Panc1 (cell line): ENCODE measurements at regions not wholly inside any gene's neighbourhood (a gene's known extent, or its start where the extent isn't known, plus 50 kb on each side); places are given as distances from the start of the nearest gene placed in this dataset.
A peak's percentile ranks its signal among the peaks of the same experiment; 100 is the strongest.

ENCODE experiments used
- ATAC-seq: fragments of 200-7000 bp; cut with Tn5 transposase; 2 replicates; pipeline ENCODE4 v1.9.1; 2020; ENCODE audit warnings: mild to moderate bottlenecking, moderate library complexity
- BruUV-seq: library from RNA; stranded (reverse); fragments of 400-500 nt; replicated peaks from 2 replicates; lab custom pipeline; 2021; lab: Mats Ljungman, UMichigan
- CTCF ChIA-PET: fragments of 300-600 bp; sonication (Branson Sonifier 250); formaldehyde crosslinking; loops from one replicate; lab custom pipeline; 2022; ENCODE audit warnings: antibody characterized with exemption; lab: Charles Lee
- POLR2A ChIA-PET: fragments of 300-600 bp; sonication (Branson Sonifier 250); formaldehyde crosslinking; loops from one replicate; lab custom pipeline; 2022; ENCODE audit warnings: antibody characterized with exemption; lab: Charles Lee
- DNase-seq: peaks from one replicate; pipeline ENCODE4 v3.0.0-alpha.2; 2010; ENCODE audit warnings: low read depth, low spot score
- H3K27ac ChIP-seq: 2 replicates; pipeline ENCODE4 v1.5.1; 2011; ENCODE audit warnings: mild to moderate bottlenecking, low read length, inconsistent platforms
- H3K27me3 ChIP-seq: fragments of 200-500 bp; sonication (Bioruptor generic); 2 replicates; pipeline ENCODE4 v1.6.0; 2014; ENCODE audit warnings: low read length, inconsistent platforms; ENCODE audit not compliant: control insufficient read depth, insufficient read depth
- H3K36me3 ChIP-seq: fragments of 200-500 bp; sonication (Bioruptor generic); 2 replicates; pipeline ENCODE4 v1.5.1; 2014; ENCODE audit warnings: inconsistent platforms, mild to moderate bottlenecking, low read length, moderate library complexity; ENCODE audit not compliant: control insufficient read depth, insufficient read depth
- H3K4me1 ChIP-seq: 2 replicates; pipeline ENCODE4 v1.5.1; 2011; ENCODE audit warnings: inconsistent platforms, mild to moderate bottlenecking, low read length, moderate library complexity; ENCODE audit not compliant: control insufficient read depth, insufficient read depth
- H3K4me3 ChIP-seq, 2 experiments: 2 replicates each; pipeline ENCODE4 v1.5.1; 2011 to 2012; ENCODE audit warnings: low read depth in 2 of 2, low read length in 2 of 2, mild to moderate bottlenecking in 2 of 2, inconsistent platforms in 1 of 2, moderate library complexity in 1 of 2
- H3K9me3 ChIP-seq: fragments of 200-500 bp; sonication (Bioruptor generic); 2 replicates; pipeline ENCODE4 v1.5.1; 2014; ENCODE audit warnings: low read depth, mild to moderate bottlenecking, inconsistent platforms, low read length, moderate library complexity; ENCODE audit not compliant: control insufficient read depth, insufficient read depth
- CTCF ChIP-seq: fragments of 450-650 bp; IDR thresholded peaks from 2 replicates; pipeline ENCODE4 v1.5.1; 2017; ENCODE audit warnings: mild to moderate bottlenecking
- POLR2AphosphoS5 ChIP-seq: IDR thresholded peaks from 2 replicates; pipeline ENCODE4 v1.6.1; 2012; ENCODE audit warnings: mild to moderate bottlenecking, low read depth, low read length, moderate library complexity
- REST ChIP-seq, 2 experiments: IDR thresholded peaks; 2 replicates each; pipeline ENCODE4 v1.6.1; 2011 to 2012; ENCODE audit warnings: low read depth in 2 of 2, control low read depth in 1 of 2, low read length in 1 of 2, mild to moderate bottlenecking in 1 of 2, moderate library complexity in 1 of 2; ENCODE audit not compliant: insufficient read depth in 1 of 2
- SIN3A ChIP-seq: IDR thresholded peaks from 2 replicates; pipeline ENCODE4 v1.6.1; 2012; ENCODE audit warnings: low read depth, mild to moderate bottlenecking, low read length, moderate library complexity, borderline replicate concordance; ENCODE audit not compliant: insufficient read depth
- TCF7L2 ChIP-seq: IDR thresholded peaks from 2 replicates; pipeline ENCODE4 v1.6.1; 2011; ENCODE audit warnings: mild to moderate bottlenecking, low read depth, low read length, inconsistent platforms
- in situ Hi-C: cut with HindIII; loops from 2 replicates; pipeline ENCODE4 v1.10.0; 2016; ENCODE audit warnings: low sequenced_read_pairs, low pct_unique_long_range_greater_than_20kb
- intact Hi-C: fragments of 100-400 bp; cut with micrococcal nuclease; formaldehyde crosslinking; loops from one replicate; pipeline ENCODE4 v1.10.0; 2022; ENCODE audit not compliant: unreplicated experiment

GRCh38 chr12:105443802-105444652 lies 113.5 kb downstream of the C12orf75 start:
- Histone ChIP-seq H3K4me3 (no peak overlapping the region), H3K36me3 (no peaks in the 10 kb centered on the region), H3K9me3 (no peaks in the 10 kb centered on the region; the same call in 1 of the 2 replicates), H3K27ac (peak overlapping the region; percentile 74), H3K27me3 (no peaks in the 10 kb centered on the region), H3K4me1 (peaks cover 13% of the 10 kb centered on the region)
- ChIA-PET CTCF (no interaction called here), POLR2A (interaction anchor here (0.5 kb wide), 1 partner anchor 84 kb away, joined by 3 read pairs; no protein-coding TSS in a partner anchor)
- DNase-seq (no peak), ATAC-seq (peak; percentile 41; the same call in 1 of the 2 replicates)
- intact Hi-C loops = no loop called here
- no peak for TF ChIP-seq TCF7L2
- TF ChIP-seq SIN3A = no peak
- TF ChIP-seq REST (IDR thresholded peaks at IDR 0.05; ENCODE audit: insufficient read depth in 1 of 2, low read depth in 2 of 2, low read length in 1 of 2) = no peak
- TF ChIP-seq CTCF = no peak
- TF ChIP-seq POLR2AphosphoS5 = no peak
- no TSS peak for BruUV-seq
- in situ Hi-C loops = no loop called here

GRCh38 chr12:105444653-105445102 lies 114.2 kb downstream of the C12orf75 start:
- peak overlapping the region; percentile 74 for H3K27ac ChIP-seq
- intact Hi-C loops (no loop called here), in situ Hi-C loops (no loop called here)
- no peak overlapping the region for H3K4me3 ChIP-seq
- DNase-seq (no peak), ATAC-seq (peak; percentile 65)
- CTCF ChIA-PET = interaction anchor here (0.7 kb wide), 1 partner anchor 779 kb away, joined by 3 read pairs; no protein-coding TSS in a partner anchor
- BruUV-seq = no TSS peak
- no peaks in the 10 kb centered on the region for H3K36me3 ChIP-seq
- no peaks in the 10 kb centered on the region for H3K27me3 ChIP-seq
- TF ChIP-seq TCF7L2 (no peak), POLR2AphosphoS5 (no peak), CTCF (no peak), REST (IDR thresholded peaks at IDR 0.05; ENCODE audit: insufficient read depth in 1 of 2, low read depth in 2 of 2, low read length in 1 of 2) (no peak), SIN3A (no peak)
- no peaks in the 10 kb centered on the region for H3K9me3 ChIP-seq
- POLR2A ChIA-PET = interaction anchor here (0.5 kb wide), 1 partner anchor 83 kb away, joined by 3 read pairs; no protein-coding TSS in a partner anchor
- peaks cover 13% of the 10 kb centered on the region for H3K4me1 ChIP-seq
